ENCODE measurements at regions not wholly inside any gene's neighbourhood (a gene's known extent, or its start where the extent isn't known, plus 50 kb on each side); places are given as distances from the start of the nearest gene placed in this dataset.
"Not testable (repeated sequence)": the region's sequence is repeated elsewhere in the genome, so short reads cannot be mapped to it uniquely, and the experiment has no call there.

GRCh38 chr3:157858821-157859220, 247.4 kb downstream of the SHOX2 start:
- DNase-seq: no peak

- DNase-seq: peak; percentile 38 to 84 (median 62)
These were observed 248.8 kb downstream of the SHOX2 start for GRCh38 chr3:157857440-157857839.

- no peak for DNase-seq
These were observed 249.9 kb downstream of the SHOX2 start for GRCh38 chr3:157856078-157856939.

- DNase-seq: not testable (repeated sequence)
These were observed 260.4 kb downstream of the SHOX2 start for GRCh38 chr3:157845839-157846238.

- DNase-seq: peak in 2 of 3 donors; percentile 56 to 82
These were observed 261.2 kb downstream of the SHOX2 start for GRCh38 chr3:157844800-157845565.

- peak in 1 of 3 donors; percentile 51 for DNase-seq
These were observed 262.0 kb downstream of the SHOX2 start for GRCh38 chr3:157844216-157844615.

- DNase-seq: peak in 1 of 3 donors; percentile 62
These were observed 265.2 kb downstream of the SHOX2 start for GRCh38 chr3:157841029-157841428.

- DNase-seq: peak in 1 of 3 donors; percentile 63
These were observed 265.7 kb downstream of the SHOX2 start for GRCh38 chr3:157840564-157840963.

GRCh38 chr3:157838457-157838856, 267.8 kb downstream of the SHOX2 start:
- DNase-seq: no peak

- DNase-seq: no peak
These were observed 268.9 kb downstream of the SHOX2 start for GRCh38 chr3:157837336-157837735.

GRCh38 chr3:157836022-157836421, 270.2 kb downstream of the SHOX2 start:
- DNase-seq: no peak

GRCh38 chr3:157832588-157832987, 273.6 kb downstream of the SHOX2 start:
- peak in 1 of 3 donors; percentile 62 for DNase-seq

GRCh38 chr3:157830556-157831236, 275.5 kb downstream of the SHOX2 start:
- peak in 1 of 3 donors; percentile 62 for DNase-seq

GRCh38 chr3:157829786-157830185, 276.4 kb downstream of the SHOX2 start:
- DNase-seq: no peak

GRCh38 chr3:157824281-157824680, 281.9 kb downstream of the SHOX2 start:
- no peak for DNase-seq

- DNase-seq: no peak
These were observed 283.2 kb downstream of the SHOX2 start for GRCh38 chr3:157823050-157823449.

- DNase-seq: no peak
These were observed 286.1 kb downstream of the SHOX2 start for GRCh38 chr3:157820157-157820517.

- peak; percentile 56 to 82 (median 61) for DNase-seq
These were observed 286.7 kb downstream of the SHOX2 start for GRCh38 chr3:157819270-157820156.

- DNase-seq: peak in 1 of 3 donors; percentile 62
These were observed 289.3 kb downstream of the SHOX2 start for GRCh38 chr3:157816896-157817295.

GRCh38 chr3:157816296-157816695, 289.9 kb downstream of the SHOX2 start:
- peak in 1 of 3 donors; percentile 52 for DNase-seq

GRCh38 chr3:157815739-157816138, 290.5 kb downstream of the SHOX2 start:
- DNase-seq: no peak

All from muscle of back (tissue), 3 donors.